H54 (cell line): ENCODE measurements at regions not wholly inside any gene's neighbourhood (a gene's known extent, or its start where the extent isn't known, plus 50 kb on each side); places are given as distances from the start of the nearest gene placed in this dataset.
A peak's percentile ranks its signal among the peaks of the same experiment; 100 is the strongest.

ENCODE experiments used
- DNase-seq: peaks from one replicate; pipeline ENCODE4 v3.0.0; 2011; ENCODE audit warnings: low spot score, mixed read lengths; ENCODE audit not compliant: insufficient read length
- FAIRE-seq: peaks from 3 replicates; lab custom pipeline; 2011; peaks lifted over from hg19 to GRCh38; lab: Jason Lieb, UNC
- POLR2A ChIP-seq: IDR thresholded peaks from 2 replicates; pipeline ENCODE4 v1.6.1; 2011; ENCODE audit warnings: low read depth, mild to moderate bottlenecking, low read length

DNA sequence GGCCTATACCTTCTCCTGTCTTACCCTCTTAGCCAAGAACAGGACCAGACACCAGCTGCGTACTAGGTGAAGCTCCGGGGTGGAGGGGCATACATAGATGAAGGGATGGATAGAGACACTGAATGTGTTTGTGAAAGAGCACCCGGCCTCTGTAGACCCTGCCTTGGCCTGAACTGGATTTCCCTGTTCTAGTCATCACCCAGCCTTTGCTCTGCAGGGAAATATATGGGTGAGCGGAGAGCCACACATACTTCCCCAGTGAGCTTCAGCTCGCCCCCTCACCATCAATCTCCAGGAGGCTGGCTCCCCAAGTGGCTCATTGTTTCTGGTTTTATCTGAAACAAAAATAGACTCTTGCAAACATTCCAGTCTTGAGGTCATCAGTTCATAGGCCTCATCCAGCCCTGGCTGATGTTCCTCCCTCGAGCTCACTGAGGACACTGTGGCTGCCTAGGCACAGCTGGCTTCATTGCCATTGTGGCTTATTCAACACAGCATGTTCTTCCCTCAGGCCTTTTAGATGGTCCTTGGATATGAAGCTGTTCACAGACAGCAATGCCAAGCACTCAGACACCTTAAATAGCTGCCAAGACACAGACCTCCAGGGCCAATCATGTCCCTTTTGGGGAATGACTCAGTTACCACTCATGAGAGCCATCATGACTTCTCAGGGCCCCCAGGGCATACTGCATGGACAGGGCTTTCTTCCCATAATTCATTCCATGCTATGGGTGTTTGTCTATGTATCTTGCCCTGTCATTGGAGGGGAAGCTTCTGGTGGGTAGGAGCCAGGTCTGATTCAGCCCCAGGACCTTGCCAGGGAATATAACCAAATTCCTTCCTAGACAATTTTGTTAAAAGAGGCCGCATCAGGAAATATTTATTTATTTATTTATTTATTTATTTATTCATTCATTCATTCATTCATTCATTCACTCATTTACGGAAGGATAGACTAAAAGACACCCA lies 82.4 kb downstream of the TTC32 start:
- no peak for TF ChIP-seq POLR2A
- FAIRE-seq: peak; percentile 96
- peak; percentile 59 for DNase-seq

DNA sequence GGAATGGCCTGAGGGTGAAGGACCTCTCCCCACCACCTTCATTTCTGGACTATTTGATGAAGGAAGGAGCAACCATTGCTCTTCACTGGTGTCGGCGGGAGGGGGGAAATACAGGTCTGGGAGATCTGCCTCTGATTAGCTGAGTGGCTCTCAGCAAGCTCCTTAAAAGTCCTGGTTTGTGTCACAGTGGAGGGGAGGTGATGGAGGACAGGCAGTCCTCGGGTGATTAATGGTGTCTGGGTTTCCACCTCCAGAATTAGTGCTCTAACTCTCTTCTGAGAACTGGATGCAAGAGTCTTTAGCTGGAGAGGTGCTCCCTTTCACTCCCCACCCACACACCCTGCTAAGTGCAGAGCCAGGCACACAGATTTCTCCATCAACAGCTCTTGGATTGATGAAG lies 83.2 kb downstream of the TTC32 start:
- TF ChIP-seq POLR2A: no peak
- DNase-seq (no peak), FAIRE-seq (no peak)

DNA sequence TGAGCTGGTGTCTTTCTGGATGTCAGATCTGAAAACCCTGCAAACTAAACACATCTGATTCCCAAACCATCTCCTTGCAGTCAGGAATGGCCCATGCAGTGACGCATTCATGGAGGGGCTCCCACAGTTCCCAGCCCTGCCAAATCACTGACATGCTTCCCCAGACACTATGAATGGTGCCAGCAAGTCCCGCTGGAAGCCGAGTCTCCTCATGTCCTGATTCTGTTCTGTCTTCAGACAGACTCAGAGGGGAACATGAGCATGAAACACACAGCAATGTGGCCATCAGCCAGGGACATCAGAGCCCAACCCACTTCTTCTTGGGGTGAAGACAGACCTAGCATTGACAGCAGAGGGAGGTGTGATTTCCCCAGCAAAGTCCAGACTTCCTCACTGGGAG lies 83.7 kb downstream of the TTC32 start:
- no peak for TF ChIP-seq POLR2A
- FAIRE-seq (no peak), DNase-seq (no peak)

DNA sequence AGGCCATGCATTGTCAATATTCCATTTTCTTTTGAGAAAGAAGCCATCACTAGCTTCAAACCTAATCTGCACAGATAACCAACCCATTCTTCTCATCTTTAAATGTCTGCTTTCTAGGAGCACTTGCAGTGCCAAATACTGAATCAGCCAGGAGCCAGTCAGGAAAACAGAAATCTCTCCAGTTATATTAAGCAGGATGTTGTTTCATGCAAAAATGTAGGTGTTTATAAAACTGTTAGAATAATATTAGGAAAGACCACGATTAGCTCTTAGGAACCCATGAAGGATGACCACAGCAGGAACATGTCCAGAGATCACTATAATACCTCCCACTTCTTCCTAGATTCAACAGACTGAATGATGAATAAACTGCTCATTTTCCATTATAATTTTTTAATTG lies 86.0 kb downstream of the TTC32 start:
- no peak for FAIRE-seq
- no peak for DNase-seq
- TF ChIP-seq POLR2A: no peak

DNA sequence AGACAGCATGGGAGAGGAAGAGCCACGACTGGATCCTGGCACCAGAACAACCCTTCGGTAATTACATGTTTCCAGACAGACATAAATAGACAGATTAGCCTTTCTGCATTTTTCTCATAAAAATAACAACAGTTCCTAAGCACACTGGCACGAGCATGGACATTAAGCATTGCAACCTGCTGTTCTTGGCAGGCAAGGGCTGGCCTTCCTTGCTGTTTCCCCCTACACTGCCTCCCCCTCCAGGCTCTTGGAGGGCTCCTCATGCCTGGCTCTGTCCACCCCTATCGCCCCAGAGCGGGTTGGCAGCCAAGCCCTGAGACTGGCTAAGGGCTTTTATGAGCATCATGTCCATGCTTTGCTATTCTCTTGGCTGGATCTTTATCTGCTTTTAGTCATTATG lies 89.6 kb downstream of the TTC32 start:
- FAIRE-seq (no peak), DNase-seq (no peak)
- no peak for TF ChIP-seq POLR2A

DNA sequence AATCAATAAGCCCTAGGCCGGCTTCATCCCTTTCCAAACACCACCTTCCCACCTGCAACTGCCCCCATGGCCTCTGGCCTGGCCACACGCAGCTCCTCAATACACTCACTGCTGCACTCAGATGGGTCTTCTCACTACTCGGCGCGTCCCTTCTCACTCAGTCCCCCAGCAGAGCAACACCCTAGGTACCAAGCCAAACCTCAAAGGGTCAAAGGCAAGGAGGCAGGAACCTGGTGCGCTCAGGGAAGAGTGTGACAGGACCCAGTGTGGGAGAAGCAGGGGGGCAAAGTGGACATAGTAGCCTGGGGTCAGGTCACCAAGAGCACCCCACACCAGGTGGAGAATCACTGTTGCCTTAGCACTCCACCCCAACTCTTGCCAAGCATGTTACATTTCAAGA lies 90.6 kb downstream of the TTC32 start:
- no peak for FAIRE-seq
- DNase-seq: no peak
- no peak for TF ChIP-seq POLR2A

DNA sequence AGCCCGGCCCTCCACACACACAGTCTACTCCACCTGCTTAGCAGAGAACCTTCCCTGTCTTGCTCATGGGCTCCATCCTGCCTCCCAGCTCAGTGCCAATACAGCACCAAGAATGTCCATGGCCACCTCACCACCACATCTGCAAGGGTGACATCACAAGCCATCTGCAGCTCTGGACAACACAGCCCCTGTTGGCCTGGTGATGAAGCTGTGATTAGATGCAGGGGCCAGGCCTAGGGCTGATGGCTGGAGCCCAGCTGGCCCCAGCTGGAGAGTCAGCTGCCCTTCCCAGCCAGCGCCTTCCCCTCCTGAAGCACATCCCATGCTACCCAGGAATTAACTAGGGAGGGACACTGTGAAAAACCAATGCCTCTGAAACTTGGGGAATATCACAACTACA lies 91.1 kb downstream of the TTC32 start:
- no peak for TF ChIP-seq POLR2A
- DNase-seq: no peak
- FAIRE-seq: no peak

DNA sequence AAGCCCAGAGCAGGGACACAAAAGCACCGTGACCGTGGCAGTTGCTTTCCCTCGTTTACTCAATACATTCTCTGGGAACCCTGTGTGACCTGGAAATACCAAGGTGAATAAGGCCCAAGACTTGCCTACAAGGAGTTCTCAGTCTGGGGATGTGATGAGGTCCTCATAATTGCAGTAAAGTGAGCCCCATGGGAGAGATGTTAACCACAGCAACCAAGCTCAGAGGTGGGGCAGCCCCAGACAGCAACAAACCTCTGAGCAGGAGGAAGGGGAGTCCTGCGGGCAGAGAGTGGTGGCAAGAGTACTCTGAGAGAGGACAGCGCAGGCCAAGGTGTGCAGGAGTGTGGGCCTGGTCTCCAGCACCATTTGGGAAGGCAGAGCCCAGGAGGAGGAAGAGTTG lies 91.6 kb downstream of the TTC32 start:
- DNase-seq (no peak), FAIRE-seq (no peak)
- TF ChIP-seq POLR2A: no peak

DNA sequence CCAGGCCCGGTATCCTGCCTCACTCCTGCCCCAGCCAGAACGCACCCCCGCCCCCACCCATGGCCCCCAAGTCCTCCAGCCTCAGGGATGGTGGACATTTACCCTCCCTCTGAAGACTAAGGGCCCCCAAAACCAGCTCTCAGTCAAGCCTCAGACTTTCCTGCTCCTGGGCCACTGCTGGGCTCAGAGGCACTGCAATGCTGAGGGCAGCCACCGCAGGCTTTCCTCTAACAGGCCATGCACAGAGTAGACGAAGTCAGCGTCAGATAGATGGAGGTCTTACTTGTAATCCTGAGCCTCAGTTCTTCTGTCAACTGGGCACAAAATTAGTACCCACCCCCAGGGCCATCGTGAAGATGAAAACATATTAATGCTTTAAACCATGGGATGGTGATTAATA lies 92.6 kb downstream of the TTC32 start:
- DNase-seq (no peak), FAIRE-seq (no peak)
- TF ChIP-seq POLR2A: no peak

DNA sequence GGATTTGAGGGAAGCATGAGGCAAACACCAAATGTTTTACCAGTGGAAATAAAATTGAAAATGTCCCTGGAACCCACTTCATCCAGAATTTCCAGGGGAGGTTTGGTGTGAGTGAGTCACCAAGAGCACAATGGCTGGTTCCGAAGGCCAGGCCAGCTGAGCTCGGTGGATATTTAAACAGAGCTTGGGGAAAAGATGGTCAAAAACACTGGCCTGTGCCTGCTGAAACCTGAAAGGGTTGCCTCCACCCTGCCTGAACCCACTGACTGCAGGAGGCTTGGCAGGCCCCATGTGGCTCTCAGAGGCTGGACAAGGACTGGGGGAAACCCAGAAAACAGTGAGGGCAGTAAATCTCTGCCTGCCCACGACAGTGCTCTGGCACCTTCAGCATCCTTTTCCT lies 93.9 kb downstream of the TTC32 start:
- no peak for FAIRE-seq
- no peak for TF ChIP-seq POLR2A

DNA sequence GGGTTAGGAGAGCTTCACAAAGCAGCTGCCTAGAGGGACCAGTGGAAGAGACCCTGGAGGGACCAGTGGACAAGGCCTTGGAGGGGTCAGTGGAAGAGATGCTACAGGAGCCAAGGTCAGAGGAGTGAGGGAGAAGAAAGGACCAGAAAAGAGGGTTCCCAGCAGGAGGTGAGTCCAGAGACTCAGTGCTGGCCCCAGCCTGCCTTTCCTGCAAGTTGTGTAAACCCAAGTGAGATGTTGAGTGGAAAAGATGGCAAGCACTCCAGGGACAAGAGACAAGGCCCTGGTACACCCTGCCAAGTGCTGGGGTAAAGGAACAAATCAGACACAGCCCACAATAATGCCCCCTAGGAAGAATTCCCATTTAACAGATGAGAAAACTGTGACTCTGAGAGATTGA lies 94.4 kb downstream of the TTC32 start:
- no peak for TF ChIP-seq POLR2A
- no peak for DNase-seq
- FAIRE-seq: no peak

More for the DNA sequence above, 93.9 kb downstream of the TTC32 start:
- DNase-seq: no peak

DNA sequence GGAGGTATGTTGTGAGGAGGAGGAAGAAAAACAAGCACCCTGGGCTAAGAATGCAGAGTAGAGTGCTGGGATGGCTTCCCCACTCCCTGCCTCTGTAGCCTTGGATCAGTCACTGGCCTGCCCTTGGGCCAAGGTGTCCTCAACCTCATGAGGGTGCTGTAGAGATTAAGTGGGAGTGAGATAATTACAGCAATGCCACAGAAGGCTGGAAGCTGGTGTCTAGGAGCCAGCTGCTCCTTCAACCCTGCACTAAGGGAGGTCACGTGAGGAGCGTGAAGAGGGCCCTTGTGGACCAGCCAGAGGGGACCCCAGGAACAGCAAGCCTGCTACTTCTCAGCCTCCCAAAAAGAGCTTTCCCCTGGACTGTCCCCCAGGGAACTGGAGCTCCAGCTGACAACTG lies 95.2 kb downstream of the TTC32 start:
- no peak for DNase-seq
- TF ChIP-seq POLR2A: no peak
- FAIRE-seq: no peak

DNA sequence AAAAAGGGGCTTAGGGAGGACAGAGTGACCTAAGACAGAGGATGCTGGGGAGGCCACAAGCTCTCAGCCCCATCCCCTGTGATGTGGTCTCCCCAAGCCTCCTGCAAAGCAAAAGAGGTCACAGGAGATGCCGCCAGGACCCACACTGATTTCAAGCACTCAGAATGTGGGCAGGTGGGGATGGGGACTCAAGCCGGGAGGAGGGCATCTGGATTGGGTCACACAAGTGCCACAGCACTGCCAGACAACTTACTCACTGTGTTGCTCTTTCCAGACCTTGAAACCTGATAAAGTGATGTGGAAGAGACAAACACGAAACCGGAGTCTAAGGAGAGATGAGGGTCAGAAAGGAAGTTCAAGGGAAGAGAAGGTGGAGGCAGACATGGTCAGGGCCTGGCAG lies 95.7 kb downstream of the TTC32 start:
- no peak for FAIRE-seq
- TF ChIP-seq POLR2A: no peak
- DNase-seq: no peak

DNA sequence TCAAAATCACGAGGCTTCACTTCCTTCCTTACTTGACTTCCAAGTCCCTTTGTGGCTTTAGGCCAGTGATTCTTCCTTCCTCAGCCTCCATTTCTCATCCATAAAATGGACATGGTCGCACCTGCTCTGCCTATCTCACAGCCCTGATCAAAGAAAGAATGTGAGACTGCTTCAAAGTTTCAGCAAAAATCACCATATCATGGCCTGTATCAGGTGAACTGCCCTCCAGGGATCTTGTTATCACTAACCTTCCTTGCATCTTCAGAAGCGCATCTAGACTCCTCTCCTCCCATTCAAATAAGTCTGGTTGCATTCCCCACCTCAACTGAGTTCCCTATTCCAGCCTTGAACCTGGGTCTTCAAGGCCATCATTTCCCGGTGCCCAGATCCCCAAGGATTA lies 96.5 kb downstream of the TTC32 start:
- DNase-seq (no peak), FAIRE-seq (no peak)
- TF ChIP-seq POLR2A: no peak
